B cell (primary cell): ENCODE measurements at regions not wholly inside any gene's neighbourhood (a gene's known extent, or its start where the extent isn't known, plus 50 kb on each side); places are given as distances from the start of the nearest gene placed in this dataset.

Experiments
- ATAC-seq: fragments of 200-7000 bp; cut with Tn5 transposase; one replicate; pipeline ENCODE4 v1.10.0; 2021; ENCODE audit warnings: low read depth, mild to moderate bottlenecking, moderate number of reproducible peaks, moderate library complexity
- CTCF ChIA-PET: fragments of 350-600 bp; sonication (Branson Sonifier 250); formaldehyde crosslinking; loops from one replicate; lab custom pipeline; 2021; ENCODE audit warnings: antibody characterized with exemption, inconsistent platforms; lab: Charles Lee
- POLR2A ChIA-PET: fragments of 350-600 bp; sonication (Branson Sonifier 250); formaldehyde crosslinking; loops from one replicate; lab custom pipeline; 2021; ENCODE audit warnings: antibody characterized with exemption; lab: Charles Lee
- DNase-seq: peaks from one replicate; pipeline ENCODE4 v3.0.0; 2013
- H2AFZ ChIP-seq: 2 replicates; pipeline ENCODE4 v1.6.1; 2012; ENCODE audit warnings: mild to moderate bottlenecking, low read depth, low read length; ENCODE audit not compliant: insufficient read depth, poor library complexity, severe bottlenecking
- H3K27ac ChIP-seq, 2 donors: 1 replicate in 1 of 2; 2 replicates in 1 of 2; pipeline ENCODE4 v1.5.1; 2012 to 2013; ENCODE audit warnings: low read length in 2 of 2, mild to moderate bottlenecking in 2 of 2, moderate library complexity in 1 of 2
- H3K27me3 ChIP-seq, 4 experiments: fragments of 200-600 bp in 1 of 4; sonication (generic) in 1 of 4; replicated peaks in 1 of 4; 1 replicate in 2 of 4; 2 replicates in 2 of 4; pipeline versions ENCODE4 v1.6.1 to v1.7.0; 2013 to 2016; ENCODE audit warnings: low read length in 3 of 4, mild to moderate bottlenecking in 2 of 4, mixed read lengths in 1 of 4, moderate library complexity in 1 of 4; ENCODE audit not compliant: insufficient read depth in 4 of 4, control insufficient read depth in 3 of 4; ENCODE audit errors: control extremely low read depth in 1 of 4
- H3K36me3 ChIP-seq, 2 experiments: replicated peaks in 1 of 2; 1 replicate in 1 of 2; 2 replicates in 1 of 2; pipeline versions ENCODE4 v1.6.1 to v1.7.1; 2013; ENCODE audit warnings: low read length in 1 of 2; ENCODE audit not compliant: insufficient read depth in 2 of 2, control insufficient read depth in 1 of 2; ENCODE audit errors: control extremely low read depth in 1 of 2, extremely low read depth in 1 of 2
- H3K4me1 ChIP-seq, 2 donors: fragments of 200-600 bp in 1 of 2; sonication (generic) in 1 of 2; 1 replicate in 1 of 2; 2 replicates in 1 of 2; pipeline versions ENCODE4 v1.5.1 to v1.6.1; 2013 to 2017; ENCODE audit warnings: low read length in 2 of 2; ENCODE audit not compliant: control insufficient read depth in 2 of 2, insufficient read depth in 2 of 2
- H3K4me2 ChIP-seq: replicated peaks from 2 replicates; pipeline ENCODE3; 2012; ENCODE audit warnings: mild to moderate bottlenecking, low read depth, low read length; ENCODE audit not compliant: poor library complexity, severe bottlenecking
- H3K4me3 ChIP-seq, 5 experiments: fragments of 200-600 bp in 1 of 5; sonication (generic) in 1 of 5; 1 replicate in 3 of 5; 2 replicates in 2 of 5; pipeline versions ENCODE4 v1.5.1 to v1.7.0; 2011 to 2016; ENCODE audit warnings: low read length in 4 of 5, mild to moderate bottlenecking in 4 of 5, low read depth in 2 of 5, control low read depth in 1 of 5, moderate library complexity in 1 of 5; ENCODE audit not compliant: insufficient read depth in 1 of 5; ENCODE audit errors: control extremely low read depth in 1 of 5, extremely low read depth in 1 of 5
- H3K79me2 ChIP-seq: fragments of 200-600 bp; sonication (generic); one replicate; pipeline ENCODE4 v1.6.0; 2016; ENCODE audit warnings: low read length; ENCODE audit not compliant: control insufficient read depth, insufficient read depth
- H3K9ac ChIP-seq: fragments of 200-600 bp; sonication (generic); 2 replicates; pipeline ENCODE4 v1.6.1; 2017; ENCODE audit warnings: mild to moderate bottlenecking, low read length, moderate library complexity
- H3K9me3 ChIP-seq, 3 donors: one replicate each; pipeline versions ENCODE4 v1.6.1 to v1.7.1; 2013; ENCODE audit warnings: low read length in 2 of 3; ENCODE audit not compliant: control insufficient read depth in 2 of 3, insufficient read depth in 1 of 3; ENCODE audit errors: control extremely low read depth in 1 of 3
- H4K20me1 ChIP-seq: 2 replicates; pipeline ENCODE4 v1.6.0; 2012; ENCODE audit warnings: mild to moderate bottlenecking, low read length; ENCODE audit not compliant: insufficient read depth, control insufficient read depth, poor library complexity, severe bottlenecking
- H3K27ac Mint-ChIP-seq: one replicate; pipeline ENCODE4 v1.8.0; 2021; ENCODE audit warnings: mixed read lengths
- H3K27me3 Mint-ChIP-seq: one replicate; pipeline ENCODE4 v1.8.0; 2021; ENCODE audit warnings: mixed read lengths
- H3K4me1 Mint-ChIP-seq: one replicate; pipeline ENCODE4 v1.8.0; 2021; ENCODE audit warnings: mixed read lengths
- H3K4me3 Mint-ChIP-seq: one replicate; pipeline ENCODE4 v1.8.0; 2021; ENCODE audit warnings: mixed read lengths
- H3K9me3 Mint-ChIP-seq: one replicate; pipeline ENCODE4 v1.8.0; 2022; ENCODE audit warnings: mixed read lengths; ENCODE audit not compliant: insufficient read depth
- EZH2 ChIP-seq: IDR thresholded peaks from 2 replicates; pipeline ENCODE4 v1.6.1; 2012; ENCODE audit warnings: borderline replicate concordance, low read depth, mild to moderate bottlenecking, moderate library complexity, low read length; ENCODE audit not compliant: insufficient read depth, poor library complexity, severe bottlenecking
- WGBS: methylation state at CpG from one replicate; pipeline ENCODE4 v1.1.5; 2013; ENCODE audit warnings: missing lambda C conversion rate; ENCODE audit not compliant: insufficient coverage; 5-methylcytosine and 5-hydroxymethylcytosine counted together
- intact Hi-C: fragments of 100-400 bp; cut with micrococcal nuclease; formaldehyde crosslinking; loops from one replicate; pipeline ENCODE4 v1.10.0; 2022
- TF ChIP-seq, protein P1 (sequence below): fragments of 200-600 bp; IDR thresholded peaks from one replicate; pipeline ENCODE4 v1.8.0; 2022; ENCODE audit warnings: antibody characterized with exemption, mild to moderate bottlenecking

DNA sequence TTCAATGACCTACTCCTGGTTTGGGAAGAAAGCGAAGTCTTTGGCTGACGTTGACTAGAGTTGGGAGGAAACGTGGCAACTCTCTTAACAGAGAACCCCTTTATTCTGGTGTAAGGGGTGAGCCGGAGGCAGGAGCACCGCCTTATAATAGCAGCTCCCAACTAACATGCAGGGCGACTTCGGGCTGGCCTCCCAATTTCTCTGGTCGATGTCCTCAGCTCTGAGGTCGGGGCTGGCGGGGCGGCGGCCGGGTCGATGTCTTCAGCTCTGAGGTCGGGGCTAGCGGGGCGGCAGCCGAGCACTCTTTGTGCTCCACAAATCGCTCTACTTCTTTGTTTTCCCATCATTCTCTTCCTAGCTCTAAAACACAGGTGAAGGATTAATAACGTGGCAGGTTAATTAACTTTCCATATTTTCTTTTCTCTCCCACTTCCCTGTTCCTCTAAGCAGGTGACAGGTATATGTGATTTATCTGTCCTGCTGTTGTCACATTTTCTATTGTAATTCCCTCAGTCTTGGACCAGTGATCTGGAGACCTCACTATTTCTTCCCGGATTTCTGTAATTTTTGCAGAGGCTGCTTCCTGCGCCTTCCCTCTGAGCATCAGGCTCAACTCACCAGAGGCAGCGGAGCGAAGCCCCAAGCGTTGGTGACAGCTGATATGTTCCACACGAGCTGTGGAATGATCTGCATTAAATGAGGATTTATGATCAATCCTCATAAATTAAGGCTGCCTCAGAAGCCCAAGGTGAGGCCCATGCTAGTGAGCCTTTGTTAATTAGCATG, 64.3 kb downstream of the ACKR3 start:
- no peaks in the 10 kb centered on the region for H3K9me3 Mint-ChIP-seq
- Histone ChIP-seq H3K9me3 (no peaks in the 10 kb centered on the region), H4K20me1 (no peaks in the 10 kb centered on the region), H2AFZ (no peak overlapping the region), H3K27me3 (no peaks in the 10 kb centered on the region), H3K4me3 (no peak overlapping the region), H3K79me2 (no peaks in the 10 kb centered on the region), H3K36me3 (no peaks in the 10 kb centered on the region), H3K9ac (no peak overlapping the region), H3K4me1 (no peaks in the 10 kb centered on the region), H3K27ac (no peak overlapping the region), H3K4me2 (no peak overlapping the region)
- no peak overlapping the region for H3K4me3 Mint-ChIP-seq
- CTCF ChIA-PET: interaction anchor here (0.6 kb wide), 1 partner anchor 600 kb away, joined by 5 read pairs; no protein-coding TSS in a partner anchor
- H3K4me1 Mint-ChIP-seq: no peaks in the 10 kb centered on the region
- ATAC-seq (no peak), DNase-seq (no peak)
- TF ChIP-seq EZH2: no peak
- TF ChIP-seq, protein P1, sequence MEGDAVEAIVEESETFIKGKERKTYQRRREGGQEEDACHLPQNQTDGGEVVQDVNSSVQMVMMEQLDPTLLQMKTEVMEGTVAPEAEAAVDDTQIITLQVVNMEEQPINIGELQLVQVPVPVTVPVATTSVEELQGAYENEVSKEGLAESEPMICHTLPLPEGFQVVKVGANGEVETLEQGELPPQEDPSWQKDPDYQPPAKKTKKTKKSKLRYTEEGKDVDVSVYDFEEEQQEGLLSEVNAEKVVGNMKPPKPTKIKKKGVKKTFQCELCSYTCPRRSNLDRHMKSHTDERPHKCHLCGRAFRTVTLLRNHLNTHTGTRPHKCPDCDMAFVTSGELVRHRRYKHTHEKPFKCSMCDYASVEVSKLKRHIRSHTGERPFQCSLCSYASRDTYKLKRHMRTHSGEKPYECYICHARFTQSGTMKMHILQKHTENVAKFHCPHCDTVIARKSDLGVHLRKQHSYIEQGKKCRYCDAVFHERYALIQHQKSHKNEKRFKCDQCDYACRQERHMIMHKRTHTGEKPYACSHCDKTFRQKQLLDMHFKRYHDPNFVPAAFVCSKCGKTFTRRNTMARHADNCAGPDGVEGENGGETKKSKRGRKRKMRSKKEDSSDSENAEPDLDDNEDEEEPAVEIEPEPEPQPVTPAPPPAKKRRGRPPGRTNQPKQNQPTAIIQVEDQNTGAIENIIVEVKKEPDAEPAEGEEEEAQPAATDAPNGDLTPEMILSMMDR: no peak
- H3K27me3 Mint-ChIP-seq: peaks cover 3% of the 10 kb centered on the region
- intact Hi-C loops: no loop called here
- POLR2A ChIA-PET: no interaction called here
- H3K27ac Mint-ChIP-seq: no peak overlapping the region
- WGBS: 97% methylated on average over 16 of the region's 26 CpGs

DNA sequence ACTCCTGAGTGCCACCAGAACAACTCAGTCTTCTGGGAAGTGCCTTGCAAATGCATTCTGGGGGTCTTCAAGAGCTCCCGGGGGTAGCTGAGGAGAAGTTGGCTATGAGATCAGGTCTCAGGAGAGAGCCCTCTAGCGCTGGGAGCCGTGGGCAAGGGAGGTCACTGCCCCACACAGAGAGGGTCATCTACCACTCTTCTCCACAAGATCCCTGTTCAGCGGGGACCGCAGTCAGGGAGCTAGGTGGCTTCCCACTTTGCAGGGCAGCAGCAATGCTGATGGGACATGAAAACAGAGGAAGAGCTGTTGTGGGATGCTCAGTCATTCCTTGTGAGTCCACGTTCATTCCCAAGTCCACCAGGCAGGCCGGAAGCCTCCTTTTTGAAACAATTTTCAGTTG, 66.6 kb downstream of the ACKR3 start:
- ATAC-seq (no peak), DNase-seq (no peak)
- no peak overlapping the region for H3K4me3 Mint-ChIP-seq
- Histone ChIP-seq H3K4me3 (no peak overlapping the region), H4K20me1 (no peaks in the 10 kb centered on the region), H2AFZ (no peak overlapping the region), H3K4me2 (no peak overlapping the region), H3K27me3 (no peaks in the 10 kb centered on the region), H3K36me3 (no peaks in the 10 kb centered on the region), H3K9me3 (peaks cover 0 to 8% (median 0%) of the 10 kb centered on the region in 3 donors), H3K79me2 (no peaks in the 10 kb centered on the region), H3K4me1 (no peaks in the 10 kb centered on the region), H3K9ac (no peak overlapping the region), H3K27ac (no peak overlapping the region)
- WGBS: 96% methylated on average over 5 of the region's 7 CpGs
- no peak overlapping the region for H3K27ac Mint-ChIP-seq
- peaks cover 11% of the 10 kb centered on the region for H3K27me3 Mint-ChIP-seq
- CTCF ChIA-PET: no interaction called here
- no peaks in the 10 kb centered on the region for H3K9me3 Mint-ChIP-seq
- intact Hi-C loops: no loop called here
- H3K4me1 Mint-ChIP-seq: no peaks in the 10 kb centered on the region
- POLR2A ChIA-PET: no interaction called here
- TF ChIP-seq, protein P1: no peak
- no peak for TF ChIP-seq EZH2
